IMR-90 (cell line): ENCODE measurements at regions not wholly inside any gene's neighbourhood (a gene's known extent, or its start where the extent isn't known, plus 50 kb on each side); places are given as distances from the start of the nearest gene placed in this dataset.

ENCODE experiments used
- ATAC-seq: fragments of 200-7000 bp; cut with Tn5 transposase; 2 replicates; pipeline ENCODE4 v1.9.1; 2020; ENCODE audit warnings: low read depth, mild to moderate bottlenecking, moderate library complexity
- BruUV-seq: library from RNA; stranded (reverse); fragments of 400-500 nt; replicated peaks from 2 replicates; lab custom pipeline; 2021; lab: Mats Ljungman, UMichigan
- CTCF ChIA-PET: fragments of 300-600 bp; formaldehyde crosslinking; extraction: SDS; loops from one replicate; lab custom pipeline; 2021; ENCODE audit warnings: antibody characterized with exemption; lab: Yijun Ruan, JAX
- POLR2A ChIA-PET: fragments of 300-600 bp; sonication (Branson Sonifier 250); formaldehyde crosslinking; loops from one replicate; lab custom pipeline; 2022; ENCODE audit warnings: antibody characterized with exemption; ENCODE audit not compliant: unreplicated experiment; lab: Charles Lee
- DNase-seq: peaks from one replicate; pipeline ENCODE4 v3.0.0; 2013
- H2AFZ ChIP-seq: replicated peaks from 2 replicates; pipeline ENCODE3; 2013; ENCODE audit warnings: low read length, mild to moderate bottlenecking; ENCODE audit not compliant: poor library complexity
- H2AK5ac ChIP-seq: 2 replicates; pipeline ENCODE4 v1.6.1; 2013; ENCODE audit warnings: low read depth, low read length, inconsistent platforms
- H2AK9ac ChIP-seq: replicated peaks from 2 replicates; pipeline ENCODE3; 2013; ENCODE audit warnings: mild to moderate bottlenecking, low read depth, low read length, moderate library complexity; ENCODE audit not compliant: poor library complexity
- H2BK120ac ChIP-seq: 2 replicates; pipeline ENCODE4 v1.6.1; 2013; ENCODE audit warnings: low read depth, low read length, inconsistent platforms
- H2BK15ac ChIP-seq: 3 replicates; pipeline ENCODE4 v1.6.1; 2013; ENCODE audit warnings: low read depth, low read length, inconsistent platforms
- H2BK20ac ChIP-seq: 2 replicates; pipeline ENCODE4 v1.6.1; 2013; ENCODE audit warnings: low read depth, mild to moderate bottlenecking, inconsistent platforms, low read length, moderate library complexity
- H2BK5ac ChIP-seq: 2 replicates; pipeline ENCODE4 v1.6.1; 2013; ENCODE audit warnings: mild to moderate bottlenecking, low read depth, low read length, inconsistent platforms; ENCODE audit not compliant: poor library complexity, severe bottlenecking
- H3K14ac ChIP-seq: replicated peaks from 2 replicates; pipeline ENCODE4 v1.6.1; 2013; ENCODE audit warnings: low read depth, low read length, inconsistent platforms
- H3K18ac ChIP-seq: 2 replicates; pipeline ENCODE4 v1.6.1; 2013; ENCODE audit warnings: low read depth, low read length, control low read depth
- H3K23ac ChIP-seq: 2 replicates; pipeline ENCODE4 v1.6.1; 2013; ENCODE audit warnings: low read depth, low read length, inconsistent platforms
- H3K27ac ChIP-seq: 2 replicates; pipeline ENCODE4 v1.5.1; 2013; ENCODE audit warnings: mild to moderate bottlenecking, control low read depth, low read length; ENCODE audit not compliant: insufficient read depth
- H3K27me3 ChIP-seq: 2 replicates; pipeline ENCODE4 v1.6.1; 2013; ENCODE audit warnings: low read length; ENCODE audit not compliant: control insufficient read depth, insufficient read depth
- H3K36me3 ChIP-seq: 2 replicates; pipeline ENCODE4 v1.6.1; 2013; ENCODE audit warnings: low read length, mixed read lengths; ENCODE audit not compliant: control insufficient read depth, insufficient read depth
- H3K4ac ChIP-seq: 2 replicates; pipeline ENCODE4 v1.6.1; 2013; ENCODE audit warnings: low read depth, low read length, inconsistent platforms
- H3K4me1 ChIP-seq: 2 replicates; pipeline ENCODE4 v1.6.1; 2013; ENCODE audit warnings: low read length, mixed read lengths; ENCODE audit not compliant: control insufficient read depth, insufficient read depth
- H3K4me2 ChIP-seq: 2 replicates; pipeline ENCODE4 v1.6.1; 2013; ENCODE audit warnings: low read depth, mild to moderate bottlenecking, control low read depth, low read length, moderate library complexity
- H3K4me3 ChIP-seq: 2 replicates; pipeline ENCODE4 v1.5.1; 2013; ENCODE audit warnings: low read depth, mild to moderate bottlenecking, control low read depth, low read length, moderate library complexity; ENCODE audit not compliant: insufficient read depth
- H3K56ac ChIP-seq: 2 replicates; pipeline ENCODE4 v1.6.1; 2013; ENCODE audit warnings: low read length, inconsistent platforms; ENCODE audit not compliant: insufficient read depth; ENCODE audit errors: extremely low read depth
- H3K79me1 ChIP-seq, 2 experiments: 2 replicates each; pipeline ENCODE4 v1.6.1; 2013; ENCODE audit warnings: low read length in 2 of 2, inconsistent platforms in 1 of 2, low read depth in 1 of 2
- H3K9ac ChIP-seq: 2 replicates; pipeline ENCODE4 v1.6.1; 2013; ENCODE audit warnings: low read depth, low read length, control low read depth
- H3K9me1 ChIP-seq: 2 replicates; pipeline ENCODE4 v1.6.1; 2013; ENCODE audit warnings: low read length, inconsistent platforms; ENCODE audit not compliant: insufficient read depth
- H3K9me3 ChIP-seq: 2 replicates; pipeline ENCODE4 v1.6.1; 2013; ENCODE audit warnings: low read length; ENCODE audit not compliant: control insufficient read depth, insufficient read depth
- H4K20me1 ChIP-seq: 2 replicates; pipeline ENCODE4 v1.6.1; 2013; ENCODE audit warnings: low read length, inconsistent platforms; ENCODE audit not compliant: insufficient read depth
- H4K5ac ChIP-seq: 2 replicates; pipeline ENCODE4 v1.6.1; 2013; ENCODE audit warnings: mild to moderate bottlenecking, low read depth, low read length, control low read depth
- H4K8ac ChIP-seq, 2 experiments: 2 replicates each; pipeline ENCODE4 v1.6.1; 2013; ENCODE audit warnings: low read depth in 2 of 2, low read length in 2 of 2, control low read depth in 1 of 2, inconsistent platforms in 1 of 2
- H4K91ac ChIP-seq: 2 replicates; pipeline ENCODE4 v1.6.1; 2013; ENCODE audit warnings: low read depth, low read length, inconsistent platforms; ENCODE audit not compliant: insufficient read depth
- BHLHE40 ChIP-seq: fragments of 150-350 bp; IDR thresholded peaks from 2 replicates; pipeline ENCODE4 v1.6.1; 2016; ENCODE audit warnings: mild to moderate bottlenecking, low read depth, low read length
- CHD1 ChIP-seq: IDR thresholded peaks from 2 replicates; pipeline ENCODE4 v1.6.1; 2012; ENCODE audit warnings: low read depth, low read length, improper control_type of control experiment
- FOS ChIP-seq: fragments of 150-350 bp; IDR thresholded peaks from 2 replicates; pipeline ENCODE4 v1.6.1; 2016; ENCODE audit warnings: low read depth, low read length
- MAZ ChIP-seq: IDR thresholded peaks from 2 replicates; pipeline ENCODE4 v1.6.1; 2012; ENCODE audit warnings: low read depth, mild to moderate bottlenecking, low read length, improper control_type of control experiment, moderate library complexity, borderline replicate concordance
- MXI1 ChIP-seq: IDR thresholded peaks from 2 replicates; pipeline ENCODE4 v1.6.1; 2012; ENCODE audit warnings: low read depth, mild to moderate bottlenecking, low read length, moderate library complexity, borderline replicate concordance
- RAD21 ChIP-seq: IDR thresholded peaks from 2 replicates; pipeline ENCODE4 v1.6.1; 2012; ENCODE audit warnings: low read length, improper control_type of control experiment
- RCOR1 ChIP-seq: IDR thresholded peaks from 2 replicates; pipeline ENCODE4 v1.6.1; 2012; ENCODE audit warnings: mild to moderate bottlenecking, low read length, improper control_type of control experiment; ENCODE audit not compliant: insufficient replicate concordance
- RFX5 ChIP-seq: IDR thresholded peaks from 2 replicates; pipeline ENCODE4 v1.8.0; 2012; ENCODE audit warnings: low read depth, mild to moderate bottlenecking, low read length, moderate library complexity
- SMC3 ChIP-seq: fragments of 150-350 bp; IDR thresholded peaks from 2 replicates; pipeline ENCODE4 v1.6.1; 2016; ENCODE audit warnings: low read depth, mild to moderate bottlenecking, antibody characterized with exemption, low read length, moderate library complexity
- WGBS, 2 experiments: methylation state at CpG; one replicate each; pipeline versions ENCODE4 v1.1.5 to v1.1.7; 2013; ENCODE audit warnings: missing lambda C conversion rate in 2 of 2; ENCODE audit not compliant: insufficient read length in 1 of 2; ENCODE audit errors: extremely low coverage in 2 of 2; 5-methylcytosine and 5-hydroxymethylcytosine counted together
- dilution Hi-C: fragments of 300-500 bp; cut with HindIII; formaldehyde crosslinking; loops from one replicate; pipeline ENCODE4 v1.14.3; 2018; ENCODE audit warnings: low sequenced_read_pairs; ENCODE audit not compliant: unreplicated experiment
- in situ Hi-C: fragments of 300-500 bp; cut with MboI; formaldehyde crosslinking; loops from 3 replicates; pipeline ENCODE4 v1.14.3; 2019; ENCODE audit warnings: low sequenced_read_pairs, inconsistent platforms, mixed read lengths
- intact Hi-C: fragments of 100-400 bp; cut with micrococcal nuclease; formaldehyde crosslinking; loops from 2 replicates; pipeline ENCODE4 v1.10.0; 2022
- TF ChIP-seq, protein P1 (sequence below): fragments of 150-350 bp; IDR thresholded peaks from 2 replicates; pipeline ENCODE4 v1.6.1; 2017; ENCODE audit warnings: mild to moderate bottlenecking, antibody characterized with exemption, low read length, low read depth
- TF ChIP-seq, protein P2 (sequence below): fragments of 150-350 bp; IDR thresholded peaks from 2 replicates; pipeline ENCODE4 v1.6.1; 2016; ENCODE audit warnings: low read depth, mild to moderate bottlenecking, low read length, moderate library complexity, borderline replicate concordance

DNA sequence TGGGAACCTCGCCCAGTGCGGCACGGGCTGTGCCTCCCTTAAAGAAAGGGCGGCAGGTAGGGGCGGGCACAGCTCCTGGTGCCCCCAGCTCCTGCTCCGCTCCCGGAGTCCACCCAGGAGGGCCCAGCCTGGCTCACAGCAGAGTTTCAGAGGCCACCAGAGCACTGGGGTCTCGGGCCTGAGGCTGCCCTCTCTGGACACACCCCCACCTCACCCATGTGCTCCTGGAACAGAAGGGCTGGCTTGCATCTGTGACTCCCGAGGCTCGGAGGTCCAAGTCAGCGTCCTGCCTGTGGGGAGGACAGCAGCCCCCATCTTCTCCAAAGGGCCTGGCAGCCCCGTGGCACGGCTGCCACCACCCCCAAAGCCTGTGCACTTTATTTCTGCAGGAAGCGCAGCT lies 62.7 kb downstream of the RBFOX3 start:
- intact Hi-C loops, result no loop called here
- no peaks in the 10 kb centered on the region for H4K20me1 ChIP-seq
- H2BK20ac ChIP-seq, result no peak overlapping the region
- ATAC-seq (no peak), DNase-seq (no peak)
- H3K4me1 ChIP-seq, result no peaks in the 10 kb centered on the region
- H2AFZ ChIP-seq, result no peak overlapping the region
- no peaks in the 10 kb centered on the region; the same call in 1 of the 2 replicates for H3K9me3 ChIP-seq
- no peaks in the 10 kb centered on the region; the same call in 1 of the 2 replicates for H3K27me3 ChIP-seq
- no peak overlapping the region for H3K23ac ChIP-seq
- H3K4ac ChIP-seq, result no peak overlapping the region
- H3K56ac ChIP-seq, result no peak overlapping the region
- H3K9ac ChIP-seq, result no peak overlapping the region
- dilution Hi-C loops, result no loop called here
- H3K4me2 ChIP-seq, result no peak overlapping the region
- ChIA-PET CTCF (no interaction called here), POLR2A (no interaction called here)
- H2AK9ac ChIP-seq, result no peak overlapping the region
- in situ Hi-C loops, result no loop called here
- H3K4me3 ChIP-seq, result no peak overlapping the region
- TF ChIP-seq BHLHE40 (no peak), SMC3 (no peak), MAZ (no peak), FOS (no peak), CHD1 (no peak), RCOR1 (no peak), RAD21 (no peak), MXI1 (no peak), RFX5 (no peak)
- TF ChIP-seq, protein P1, sequence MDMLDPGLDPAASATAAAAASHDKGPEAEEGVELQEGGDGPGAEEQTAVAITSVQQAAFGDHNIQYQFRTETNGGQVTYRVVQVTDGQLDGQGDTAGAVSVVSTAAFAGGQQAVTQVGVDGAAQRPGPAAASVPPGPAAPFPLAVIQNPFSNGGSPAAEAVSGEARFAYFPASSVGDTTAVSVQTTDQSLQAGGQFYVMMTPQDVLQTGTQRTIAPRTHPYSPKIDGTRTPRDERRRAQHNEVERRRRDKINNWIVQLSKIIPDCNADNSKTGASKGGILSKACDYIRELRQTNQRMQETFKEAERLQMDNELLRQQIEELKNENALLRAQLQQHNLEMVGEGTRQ, result no peak
- TF ChIP-seq, protein P2, sequence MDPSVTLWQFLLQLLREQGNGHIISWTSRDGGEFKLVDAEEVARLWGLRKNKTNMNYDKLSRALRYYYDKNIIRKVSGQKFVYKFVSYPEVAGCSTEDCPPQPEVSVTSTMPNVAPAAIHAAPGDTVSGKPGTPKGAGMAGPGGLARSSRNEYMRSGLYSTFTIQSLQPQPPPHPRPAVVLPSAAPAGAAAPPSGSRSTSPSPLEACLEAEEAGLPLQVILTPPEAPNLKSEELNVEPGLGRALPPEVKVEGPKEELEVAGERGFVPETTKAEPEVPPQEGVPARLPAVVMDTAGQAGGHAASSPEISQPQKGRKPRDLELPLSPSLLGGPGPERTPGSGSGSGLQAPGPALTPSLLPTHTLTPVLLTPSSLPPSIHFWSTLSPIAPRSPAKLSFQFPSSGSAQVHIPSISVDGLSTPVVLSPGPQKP, result no peak
- no peaks in the 10 kb centered on the region for H3K36me3 ChIP-seq
- no TSS peak for BruUV-seq
- H3K18ac ChIP-seq, result no peak overlapping the region
- no peak overlapping the region for H4K5ac ChIP-seq
- no peak overlapping the region for H3K27ac ChIP-seq
- 62% methylated on average over 6 of the region's 14 CpGs; no CpG with 5 or more reads in 1 of the 2 experiments for WGBS, 2 experiments
- H2AK5ac ChIP-seq, result no peak overlapping the region
- no peak overlapping the region for H4K8ac ChIP-seq
- no peaks in the 10 kb centered on the region for H3K79me1 ChIP-seq
- H3K14ac ChIP-seq, result no peak overlapping the region
- no peak overlapping the region for H2BK5ac ChIP-seq
- H2BK120ac ChIP-seq, result no peak overlapping the region
- no peak overlapping the region for H4K91ac ChIP-seq
- H3K9me1 ChIP-seq, result no peaks in the 10 kb centered on the region
- no peak overlapping the region for H2BK15ac ChIP-seq
